Panc1 (cell line): ENCODE measurements at regions not wholly inside any gene's neighbourhood (a gene's known extent, or its start where the extent isn't known, plus 50 kb on each side); places are given as distances from the start of the nearest gene placed in this dataset.

Experiments
- ATAC-seq: fragments of 200-7000 bp; cut with Tn5 transposase; 2 replicates; pipeline ENCODE4 v1.9.1; 2020; ENCODE audit warnings: mild to moderate bottlenecking, moderate library complexity
- BruUV-seq: library from RNA; stranded (reverse); fragments of 400-500 nt; replicated peaks from 2 replicates; lab custom pipeline; 2021; lab: Mats Ljungman, UMichigan
- CTCF ChIA-PET: fragments of 300-600 bp; sonication (Branson Sonifier 250); formaldehyde crosslinking; loops from one replicate; lab custom pipeline; 2022; ENCODE audit warnings: antibody characterized with exemption; lab: Charles Lee
- POLR2A ChIA-PET: fragments of 300-600 bp; sonication (Branson Sonifier 250); formaldehyde crosslinking; loops from one replicate; lab custom pipeline; 2022; ENCODE audit warnings: antibody characterized with exemption; lab: Charles Lee
- DNase-seq: peaks from one replicate; pipeline ENCODE4 v3.0.0-alpha.2; 2010; ENCODE audit warnings: low read depth, low spot score
- H3K27ac ChIP-seq: 2 replicates; pipeline ENCODE4 v1.5.1; 2011; ENCODE audit warnings: mild to moderate bottlenecking, low read length, inconsistent platforms
- H3K27me3 ChIP-seq: fragments of 200-500 bp; sonication (Bioruptor generic); 2 replicates; pipeline ENCODE4 v1.6.0; 2014; ENCODE audit warnings: low read length, inconsistent platforms; ENCODE audit not compliant: control insufficient read depth, insufficient read depth
- H3K36me3 ChIP-seq: fragments of 200-500 bp; sonication (Bioruptor generic); 2 replicates; pipeline ENCODE4 v1.5.1; 2014; ENCODE audit warnings: inconsistent platforms, mild to moderate bottlenecking, low read length, moderate library complexity; ENCODE audit not compliant: control insufficient read depth, insufficient read depth
- H3K4me1 ChIP-seq: 2 replicates; pipeline ENCODE4 v1.5.1; 2011; ENCODE audit warnings: inconsistent platforms, mild to moderate bottlenecking, low read length, moderate library complexity; ENCODE audit not compliant: control insufficient read depth, insufficient read depth
- H3K4me3 ChIP-seq, 2 experiments: 2 replicates each; pipeline ENCODE4 v1.5.1; 2011 to 2012; ENCODE audit warnings: low read depth in 2 of 2, low read length in 2 of 2, mild to moderate bottlenecking in 2 of 2, inconsistent platforms in 1 of 2, moderate library complexity in 1 of 2
- H3K9me3 ChIP-seq: fragments of 200-500 bp; sonication (Bioruptor generic); 2 replicates; pipeline ENCODE4 v1.5.1; 2014; ENCODE audit warnings: low read depth, mild to moderate bottlenecking, inconsistent platforms, low read length, moderate library complexity; ENCODE audit not compliant: control insufficient read depth, insufficient read depth
- CTCF ChIP-seq: fragments of 450-650 bp; IDR thresholded peaks from 2 replicates; pipeline ENCODE4 v1.5.1; 2017; ENCODE audit warnings: mild to moderate bottlenecking
- POLR2AphosphoS5 ChIP-seq: IDR thresholded peaks from 2 replicates; pipeline ENCODE4 v1.6.1; 2012; ENCODE audit warnings: mild to moderate bottlenecking, low read depth, low read length, moderate library complexity
- REST ChIP-seq, 2 experiments: IDR thresholded peaks; 2 replicates each; pipeline ENCODE4 v1.6.1; 2011 to 2012; ENCODE audit warnings: low read depth in 2 of 2, control low read depth in 1 of 2, low read length in 1 of 2, mild to moderate bottlenecking in 1 of 2, moderate library complexity in 1 of 2; ENCODE audit not compliant: insufficient read depth in 1 of 2
- SIN3A ChIP-seq: IDR thresholded peaks from 2 replicates; pipeline ENCODE4 v1.6.1; 2012; ENCODE audit warnings: low read depth, mild to moderate bottlenecking, low read length, moderate library complexity, borderline replicate concordance; ENCODE audit not compliant: insufficient read depth
- TCF7L2 ChIP-seq: IDR thresholded peaks from 2 replicates; pipeline ENCODE4 v1.6.1; 2011; ENCODE audit warnings: mild to moderate bottlenecking, low read depth, low read length, inconsistent platforms
- in situ Hi-C: cut with HindIII; loops from 2 replicates; pipeline ENCODE4 v1.10.0; 2016; ENCODE audit warnings: low sequenced_read_pairs, low pct_unique_long_range_greater_than_20kb
- intact Hi-C: fragments of 100-400 bp; cut with micrococcal nuclease; formaldehyde crosslinking; loops from one replicate; pipeline ENCODE4 v1.10.0; 2022; ENCODE audit not compliant: unreplicated experiment

DNA sequence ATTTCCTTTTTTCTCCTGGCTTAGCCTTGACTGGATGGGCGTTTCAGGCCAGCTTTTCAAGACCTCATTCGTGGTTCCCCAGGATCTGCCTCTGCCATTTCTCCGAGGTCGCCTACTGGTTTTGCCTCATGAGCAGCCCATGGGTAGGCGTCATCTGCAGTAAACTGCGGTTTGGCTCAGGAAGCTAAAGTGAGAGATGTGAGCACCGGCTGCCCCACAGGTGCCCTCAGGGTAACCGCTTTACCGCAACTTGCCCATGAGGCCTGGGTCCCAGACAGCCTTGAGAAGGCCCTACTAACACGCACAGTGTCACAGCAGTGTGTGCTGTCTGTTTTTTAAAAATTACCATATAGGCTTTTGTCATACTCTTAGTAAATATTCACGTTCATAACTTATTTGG is 53.4 kb upstream of the TBXT start:
- in situ Hi-C loops (no loop called here), intact Hi-C loops (no loop called here)
- H3K9me3 ChIP-seq, result no peaks in the 10 kb centered on the region
- no TSS peak for BruUV-seq
- no peaks in the 10 kb centered on the region for H3K36me3 ChIP-seq
- CTCF ChIA-PET, result interaction anchor here (0.6 kb wide), 1 partner anchor 174 kb away, joined by 3 read pairs; no protein-coding TSS in a partner anchor
- peaks cover 2% of the 10 kb centered on the region; the same call in 1 of the 2 replicates for H3K27me3 ChIP-seq
- no peak overlapping the region for H3K27ac ChIP-seq
- no peak overlapping the region for H3K4me3 ChIP-seq
- H3K4me1 ChIP-seq, result no peaks in the 10 kb centered on the region
- DNase-seq (no peak), ATAC-seq (no peak)
- POLR2A ChIA-PET, result no interaction called here
- no peak for TF ChIP-seq REST (IDR thresholded peaks at IDR 0.05; ENCODE audit: insufficient read depth in 1 of 2, low read depth in 2 of 2, low read length in 1 of 2)
- TF ChIP-seq POLR2AphosphoS5, result no peak
- TF ChIP-seq CTCF, result no peak
- TF ChIP-seq SIN3A, result no peak
- TF ChIP-seq TCF7L2, result no peak
